Stimulated activated CD4-positive, alpha-beta T cell treated with anti-CD3 and anti-CD28 coated beads, Interleukin-12 subunit alpha, Interleukin-12 subunit beta, amount 100 ng/mL, for 24 hours (primary cell): ENCODE measurements at regions not wholly inside any gene's neighbourhood (a gene's known extent, or its start where the extent isn't known, plus 50 kb on each side); places are given as distances from the start of the nearest gene placed in this dataset.
"Not testable (repeated sequence)": the region's sequence is repeated elsewhere in the genome, so short reads cannot be mapped to it uniquely, and the experiment has no call there.

Experiments used
- DNase-seq, 2 experiments: peaks; one replicate each; pipeline ENCODE4 v3.0.0-alpha.2; 2020; ENCODE audit warnings: low read depth in 2 of 2

GRCh38 chr16:60274431-60275019 lies 1540.4 kb upstream of the GOT2 start:
- no peak for DNase-seq

GRCh38 chr16:60271781-60272180 lies 1537.7 kb upstream of the GOT2 start:
- no peak for DNase-seq

- no peak for DNase-seq
These were observed 1537.1 kb upstream of the GOT2 start for GRCh38 chr16:60271025-60271771.

GRCh38 chr16:60261425-60261824 lies 1527.3 kb upstream of the GOT2 start:
- no peak for DNase-seq

- DNase-seq = no peak
These were observed 1525.8 kb upstream of the GOT2 start for GRCh38 chr16:60259956-60260355.

GRCh38 chr16:60246086-60246485 lies 1512.0 kb upstream of the GOT2 start:
- no peak for DNase-seq

- DNase-seq = no peak
These were observed 1507.6 kb upstream of the GOT2 start for GRCh38 chr16:60241671-60242070.

GRCh38 chr16:60230666-60231065 lies 1496.5 kb upstream of the GOT2 start:
- DNase-seq = no peak

- DNase-seq = no peak
These were observed 1491.4 kb upstream of the GOT2 start for GRCh38 chr16:60225541-60225940.

- DNase-seq = no peak
These were observed 1483.7 kb upstream of the GOT2 start for GRCh38 chr16:60217787-60218186.

- no peak for DNase-seq
These were observed 1480.2 kb upstream of the GOT2 start for GRCh38 chr16:60214311-60214710.

GRCh38 chr16:60206516-60206915 lies 1472.4 kb upstream of the GOT2 start:
- no peak for DNase-seq

- DNase-seq = no peak
These were observed 1470.1 kb upstream of the GOT2 start for GRCh38 chr16:60204181-60204580.

- DNase-seq = no peak
These were observed 1469.5 kb upstream of the GOT2 start for GRCh38 chr16:60203525-60204124.

- not testable (repeated sequence) for DNase-seq
These were observed 1466.6 kb upstream of the GOT2 start for GRCh38 chr16:60200729-60201128.

GRCh38 chr16:60200161-60200560 lies 1466.0 kb upstream of the GOT2 start:
- no peak for DNase-seq

- DNase-seq = no peak
These were observed 1465.0 kb upstream of the GOT2 start for GRCh38 chr16:60199150-60199549.

GRCh38 chr16:60181536-60181935 lies 1447.4 kb upstream of the GOT2 start:
- DNase-seq = no peak

- DNase-seq = no peak
These were observed 1446.5 kb upstream of the GOT2 start for GRCh38 chr16:60180609-60181008.

GRCh38 chr16:60170196-60170595 lies 1436.1 kb upstream of the GOT2 start:
- DNase-seq = no peak

- no peak for DNase-seq
These were observed 1432.0 kb upstream of the GOT2 start for GRCh38 chr16:60166111-60166510.

- DNase-seq = no peak
These were observed 1417.9 kb upstream of the GOT2 start for GRCh38 chr16:60151987-60152386.

- no peak for DNase-seq
These were observed 1416.8 kb upstream of the GOT2 start for GRCh38 chr16:60150907-60151306.
